GM19468 (cell line): ENCODE measurements at regions not wholly inside any gene's neighbourhood (a gene's known extent, or its start where the extent isn't known, plus 50 kb on each side); places are given as distances from the start of the nearest gene placed in this dataset.
"Not testable (repeated sequence)": the region's sequence is repeated elsewhere in the genome, so short reads cannot be mapped to it uniquely, and the experiment has no call there.

ENCODE experiments used
- ATAC-seq: cut with Tn5 transposase; IDR thresholded peaks from one replicate; pipeline ENCODE4 v1.9.1; 2021; ENCODE audit warnings: mild to moderate bottlenecking, moderate library complexity, moderate number of reproducible peaks; ENCODE audit not compliant: unreplicated experiment; ENCODE audit errors: extremely low read depth

DNA sequence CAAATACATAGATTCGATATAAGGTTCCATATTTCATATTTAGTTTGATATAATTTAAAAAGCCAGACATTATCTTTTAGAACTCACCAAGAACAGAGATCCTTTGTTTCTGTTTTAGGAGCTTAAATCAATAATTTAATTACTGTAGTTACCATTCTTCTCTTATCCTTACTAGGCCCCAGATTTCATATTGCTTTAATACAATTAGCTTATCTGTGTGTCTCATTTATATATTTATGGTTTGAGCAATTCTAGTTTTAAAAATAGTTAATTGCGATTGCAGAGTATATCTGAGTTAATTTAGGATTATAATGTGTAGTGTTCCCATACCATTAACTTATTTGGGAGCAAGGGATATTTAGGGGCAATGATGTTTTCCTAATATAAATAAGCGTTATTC is 558.8 kb upstream of the ZNF804A start:
- ATAC-seq = no peak

DNA sequence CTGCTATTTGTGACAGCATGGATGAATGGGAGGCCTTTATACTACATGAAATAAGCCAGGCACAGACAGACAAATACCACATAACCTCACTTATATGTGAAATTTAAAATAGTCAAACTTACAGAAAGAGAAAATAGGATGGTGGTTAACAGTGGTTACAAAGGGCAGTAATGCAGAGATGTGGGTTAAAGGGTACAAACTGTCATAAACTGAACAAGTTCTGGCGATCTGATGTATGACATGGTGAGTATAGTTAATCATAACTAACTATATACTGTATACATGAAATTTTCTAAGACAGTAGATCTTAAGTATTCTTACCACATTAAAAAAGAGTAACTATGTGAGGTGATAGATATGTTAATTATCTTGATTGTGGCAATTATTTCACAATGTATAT is 558.1 kb upstream of the ZNF804A start:
- ATAC-seq = no peak

DNA sequence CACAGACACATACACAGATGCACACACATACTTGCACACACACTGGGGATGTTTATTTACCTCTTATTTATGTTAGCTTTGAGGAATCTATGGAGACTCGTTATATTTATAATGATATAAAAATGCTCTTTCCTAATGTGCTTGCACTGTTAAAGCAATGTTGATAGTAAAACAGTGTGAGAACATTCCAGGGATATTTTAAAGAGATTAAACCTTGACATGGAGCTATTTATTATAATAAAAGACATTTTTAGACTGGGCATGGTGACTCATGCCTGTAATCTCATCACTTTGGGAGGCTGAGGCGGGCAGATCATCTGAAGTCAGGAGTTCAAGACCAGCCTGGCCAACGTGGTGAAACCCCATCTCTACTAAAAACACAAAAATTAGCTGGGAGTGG is 557.3 kb upstream of the ZNF804A start:
- ATAC-seq = no peak

DNA sequence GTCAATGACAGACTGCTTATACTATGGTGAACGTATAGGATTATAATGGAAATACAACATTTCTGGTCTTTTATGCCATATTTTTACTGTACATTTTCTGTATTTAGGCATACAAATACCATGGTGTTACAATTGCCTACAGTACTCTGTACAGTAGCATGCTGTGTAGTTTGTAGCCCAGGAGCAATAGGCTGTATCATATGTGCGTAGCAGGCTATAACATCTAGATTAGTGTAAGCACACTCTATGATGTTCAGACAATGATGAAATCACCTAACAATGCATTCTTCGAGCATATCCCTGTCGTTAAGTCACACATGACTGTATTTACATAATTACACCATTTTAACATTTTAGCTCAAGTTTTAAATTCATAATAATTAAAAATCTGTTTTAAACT is 556.6 kb upstream of the ZNF804A start:
- no peak for ATAC-seq

DNA sequence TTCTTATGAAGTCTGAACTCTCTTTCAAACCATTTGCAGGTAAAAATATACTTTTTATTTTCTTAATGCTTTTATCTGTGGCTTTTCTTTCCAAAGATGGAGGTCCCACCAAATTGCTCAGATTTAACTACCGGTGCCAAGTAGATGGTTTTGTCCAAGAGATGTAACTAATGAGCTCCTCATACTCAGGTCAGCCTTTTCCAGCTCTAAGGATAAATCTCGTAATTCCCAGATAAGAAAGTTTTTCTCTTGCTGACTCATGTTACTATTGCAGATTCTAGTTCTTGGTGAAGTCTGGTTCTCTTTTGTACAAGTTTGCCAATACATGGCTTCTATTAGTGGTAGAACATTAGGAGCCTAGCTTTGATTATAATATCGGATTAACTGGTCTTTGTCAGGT is 550.8 kb upstream of the ZNF804A start:
- no peak for ATAC-seq

DNA sequence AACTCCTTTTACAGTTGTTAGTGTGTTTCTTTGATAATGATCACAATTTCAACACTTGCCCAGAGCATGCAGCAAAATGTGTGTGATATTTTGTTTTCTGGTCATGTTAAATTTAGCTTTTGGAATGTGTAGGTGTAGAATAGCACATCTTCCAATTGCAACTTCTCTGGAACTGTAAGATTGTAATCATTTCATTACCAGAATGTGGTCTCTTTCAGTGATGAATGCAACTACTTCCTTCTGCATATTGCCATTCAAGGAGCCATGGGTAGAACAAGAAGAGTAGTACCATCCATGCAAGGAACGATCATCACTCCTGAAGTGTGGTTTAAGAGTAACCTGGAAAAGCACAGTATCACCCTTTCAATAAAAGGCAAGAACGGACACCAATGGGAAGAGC is 548.8 kb upstream of the ZNF804A start:
- ATAC-seq = no peak

DNA sequence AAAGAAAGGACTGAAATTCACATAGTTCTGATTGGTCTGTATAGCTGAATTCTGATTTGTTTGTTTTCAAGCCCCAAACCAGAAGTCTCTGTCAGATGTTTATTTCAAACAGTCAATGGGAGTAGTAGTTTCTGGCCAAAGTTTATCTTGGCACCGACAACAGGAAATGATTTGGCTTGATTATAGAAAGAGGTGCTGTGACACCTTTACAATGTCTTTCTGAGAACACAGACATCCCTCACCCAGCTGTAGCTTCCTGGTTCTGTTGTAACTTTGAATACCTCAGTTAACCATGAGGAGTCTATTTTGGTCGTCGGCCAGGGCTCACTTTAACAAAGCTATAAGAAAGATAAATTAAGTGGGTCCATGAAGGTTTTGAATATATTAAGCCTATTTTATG is 545.0 kb upstream of the ZNF804A start:
- no peak for ATAC-seq

DNA sequence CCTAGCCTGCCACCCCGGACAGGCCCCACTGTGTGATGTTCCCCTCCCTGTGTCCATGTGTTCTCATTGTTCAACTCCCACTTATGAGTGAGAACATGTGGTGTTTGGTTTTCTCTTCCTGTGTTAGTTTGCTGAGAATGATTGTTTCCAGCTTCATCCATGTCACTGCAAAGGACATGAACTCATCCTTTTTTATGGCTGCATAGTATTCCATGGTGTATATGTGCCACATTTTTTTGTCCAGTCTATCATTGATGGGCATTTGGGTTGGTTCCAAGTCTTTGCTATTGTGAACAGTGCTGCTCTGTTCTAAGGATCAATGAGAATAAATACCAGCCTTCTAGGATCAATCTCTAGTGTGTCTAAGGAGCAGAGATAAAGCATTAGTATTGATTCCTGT is 543.9 kb upstream of the ZNF804A start:
- ATAC-seq = not testable (repeated sequence)

DNA sequence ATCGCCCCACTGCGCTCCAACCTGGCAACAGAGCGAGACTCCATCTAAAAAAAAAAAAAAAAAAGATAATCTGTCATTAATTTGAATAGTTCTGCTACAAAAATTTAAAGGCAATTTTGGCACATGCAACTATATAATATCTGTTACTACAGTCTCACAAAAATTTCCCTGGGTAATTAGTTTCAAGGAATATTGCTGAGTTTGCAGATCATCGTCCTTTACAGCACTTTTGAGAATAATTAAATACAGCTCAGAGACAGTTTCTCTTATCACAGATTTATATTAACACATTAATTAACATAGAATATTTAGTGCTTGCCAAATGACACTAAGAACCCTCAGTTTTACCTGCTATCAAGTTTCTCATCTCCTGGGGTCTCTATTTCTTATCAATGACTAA is 540.4 kb upstream of the ZNF804A start:
- no peak for ATAC-seq

DNA sequence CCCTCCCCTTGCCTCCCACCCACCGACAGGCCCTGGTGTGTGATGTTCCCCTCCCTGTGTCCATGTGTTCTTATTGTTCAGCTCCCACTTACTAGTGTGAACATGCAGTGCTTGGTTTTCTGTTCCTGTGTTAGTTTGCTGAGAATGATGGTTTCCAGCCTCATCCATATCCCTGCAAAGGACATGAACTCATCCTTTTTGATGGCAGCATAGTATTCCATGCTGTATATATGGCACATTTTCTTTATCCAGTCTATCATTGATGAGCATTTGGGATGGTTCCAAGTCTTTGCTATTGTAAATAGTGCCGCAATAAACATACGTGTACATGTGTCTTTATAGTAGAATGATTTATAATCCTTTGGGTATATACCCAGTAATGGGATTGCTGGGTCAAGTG is 538.1 kb upstream of the ZNF804A start:
- ATAC-seq = not testable (repeated sequence)

DNA sequence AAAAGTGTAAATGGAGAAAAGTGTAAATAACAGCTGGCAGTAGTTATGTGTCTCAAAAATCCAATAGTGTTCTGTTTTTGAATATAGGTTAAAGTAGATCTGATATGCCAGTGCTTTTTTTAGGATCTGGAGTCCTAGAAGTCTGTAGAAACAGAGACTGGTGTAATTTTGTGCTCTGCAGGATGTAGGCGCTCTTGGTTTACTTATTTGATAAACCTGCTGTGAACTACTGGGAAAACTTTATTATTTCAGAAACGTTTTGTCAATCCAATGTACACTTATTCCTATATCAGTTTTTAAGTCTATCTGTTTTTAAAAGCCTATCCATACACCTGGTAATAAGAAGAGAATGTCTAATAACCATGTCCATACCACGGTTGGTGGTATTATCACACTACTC is 530.8 kb upstream of the ZNF804A start:
- ATAC-seq = no peak

DNA sequence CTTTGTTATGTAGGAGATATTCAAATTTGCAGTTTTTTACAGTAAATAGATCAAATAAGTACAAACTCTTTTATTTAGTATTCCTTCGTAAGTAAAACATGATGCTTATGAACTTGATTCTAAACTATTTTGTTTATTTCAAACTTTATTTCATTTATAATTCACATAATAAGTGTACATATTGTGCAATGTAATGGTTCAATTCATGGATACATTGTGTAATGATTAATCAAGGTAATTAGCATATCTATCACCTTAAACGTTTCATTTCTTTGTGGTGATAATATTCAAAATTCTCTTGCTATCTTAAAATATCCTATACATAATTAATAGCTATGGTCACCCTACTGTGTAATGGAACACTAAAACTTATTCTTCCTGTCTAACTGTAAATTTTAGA is 525.9 kb upstream of the ZNF804A start:
- ATAC-seq = no peak

DNA sequence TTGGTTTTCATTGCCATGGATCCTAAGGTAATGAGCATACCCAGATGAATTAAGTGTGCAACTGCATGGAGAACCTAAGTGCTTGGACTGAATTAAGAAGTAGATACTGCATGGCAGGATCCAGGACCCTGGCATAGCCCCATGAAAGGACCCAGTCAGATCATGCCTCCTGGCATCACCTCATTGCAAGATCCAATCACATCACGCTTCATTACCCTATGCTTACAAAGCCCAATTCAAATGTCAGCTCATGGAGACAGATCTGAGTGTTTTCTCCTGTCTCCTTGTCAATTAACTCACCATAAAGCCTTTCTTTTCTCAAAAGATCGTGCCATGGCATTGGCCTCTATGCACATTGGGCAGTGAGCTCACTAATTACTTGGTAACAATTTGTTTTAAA is 519.8 kb upstream of the ZNF804A start:
- ATAC-seq = no peak

DNA sequence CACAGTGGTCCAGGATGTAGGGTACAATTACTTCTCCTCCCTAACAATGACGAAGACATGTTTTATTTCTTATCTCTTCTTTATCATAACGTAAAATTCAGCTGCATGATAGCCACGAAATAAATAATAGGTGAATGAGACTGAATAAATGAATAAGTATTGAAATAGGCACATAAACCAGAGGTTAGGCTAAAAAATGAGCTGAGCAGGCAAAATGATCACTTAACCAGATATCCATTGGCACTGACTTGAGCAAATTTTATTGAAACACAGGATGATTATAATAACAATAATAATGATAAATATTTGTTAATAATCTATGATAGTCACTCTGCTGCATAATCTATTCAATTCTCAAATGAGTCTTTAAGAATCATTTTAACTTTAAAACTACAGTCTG is 506.9 kb upstream of the ZNF804A start:
- no peak for ATAC-seq

DNA sequence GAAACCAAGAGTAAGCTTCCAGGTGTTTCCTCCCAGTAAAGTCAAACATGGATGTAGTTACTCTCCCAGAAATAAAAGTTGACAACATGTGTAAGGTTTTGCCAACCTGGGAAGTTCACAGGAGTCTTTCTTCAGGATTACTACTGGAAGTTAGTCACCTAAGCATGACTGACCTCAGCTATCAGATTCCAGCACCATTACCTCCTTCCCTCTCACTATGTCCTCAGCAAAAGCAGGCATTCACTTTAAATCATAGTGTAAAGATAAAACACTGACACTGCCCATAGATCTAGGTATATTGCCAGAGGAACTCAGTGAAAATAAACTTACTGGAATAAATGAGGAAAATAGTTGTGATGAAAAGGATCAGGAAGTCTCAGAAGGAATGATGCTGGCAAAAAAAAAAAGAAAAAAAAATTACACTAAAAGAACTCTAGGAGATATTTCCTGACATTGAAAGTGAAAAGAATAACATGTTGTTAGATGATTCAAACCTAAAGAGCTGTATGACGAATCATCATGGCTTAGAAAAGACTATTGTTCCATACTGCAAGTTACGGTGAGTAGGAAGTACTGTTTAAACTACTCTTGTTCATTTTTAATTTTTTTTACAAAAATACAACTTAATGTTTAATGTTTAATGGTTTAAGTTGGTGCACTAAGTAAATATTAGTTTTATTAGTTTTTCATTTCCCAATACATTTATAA is 484.5 kb upstream of the ZNF804A start:
- ATAC-seq = no peak

DNA sequence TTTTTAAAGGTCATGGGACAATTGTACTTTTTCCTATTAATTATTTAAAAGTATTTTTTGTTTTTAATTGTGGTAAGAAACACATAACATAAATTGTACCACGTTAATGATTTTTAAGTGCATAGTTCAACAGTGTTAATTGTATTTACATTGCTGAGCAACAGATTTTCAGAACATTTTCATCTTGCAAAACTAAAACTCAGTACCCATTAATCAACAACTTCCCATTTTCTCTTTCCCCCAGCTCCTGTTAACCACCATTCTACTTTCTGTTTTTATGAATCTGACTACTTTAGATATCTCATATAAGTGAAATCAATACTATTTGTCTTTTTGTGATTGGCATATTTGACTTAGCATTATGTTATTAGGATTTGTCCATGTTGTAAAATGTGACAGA is 483.9 kb upstream of the ZNF804A start:
- ATAC-seq = no peak

DNA sequence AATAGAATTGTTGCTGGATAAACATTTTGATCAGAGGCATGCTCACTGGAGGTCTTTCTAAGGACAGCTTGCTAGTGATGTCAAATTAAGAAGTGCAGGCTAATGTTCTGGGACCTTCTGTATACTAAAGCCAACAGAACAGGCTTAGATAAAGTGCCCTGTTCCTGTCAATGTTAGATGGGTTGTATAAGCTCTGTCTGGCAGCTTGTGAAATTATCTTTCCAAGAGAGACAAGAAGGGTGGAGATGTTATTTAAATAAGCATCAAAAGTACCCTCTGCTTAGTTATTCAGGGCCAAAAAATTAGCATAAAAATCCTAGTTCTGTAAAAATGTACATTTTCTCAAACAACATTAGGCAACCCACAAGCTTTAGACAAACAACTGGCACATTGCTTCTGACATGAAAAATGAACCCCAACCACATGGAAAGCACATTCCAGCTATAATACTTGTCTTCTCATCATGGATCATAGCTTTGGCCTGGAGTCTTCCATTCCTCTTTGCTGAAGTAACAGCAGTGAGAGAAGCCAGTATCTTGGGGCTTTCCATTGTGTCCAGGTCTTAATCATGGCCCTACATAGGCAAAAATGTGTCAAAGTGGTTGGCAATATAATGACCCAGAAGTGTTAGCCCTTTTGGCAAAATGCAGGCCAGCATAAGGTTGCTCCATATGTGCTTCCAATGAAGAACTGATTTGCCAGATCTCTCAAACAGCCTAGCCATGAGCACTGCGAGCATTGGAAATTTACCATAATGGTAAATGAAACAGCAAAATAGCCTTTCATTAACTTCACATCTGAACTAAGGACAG is 478.1 kb upstream of the ZNF804A start:
- ATAC-seq = no peak

DNA sequence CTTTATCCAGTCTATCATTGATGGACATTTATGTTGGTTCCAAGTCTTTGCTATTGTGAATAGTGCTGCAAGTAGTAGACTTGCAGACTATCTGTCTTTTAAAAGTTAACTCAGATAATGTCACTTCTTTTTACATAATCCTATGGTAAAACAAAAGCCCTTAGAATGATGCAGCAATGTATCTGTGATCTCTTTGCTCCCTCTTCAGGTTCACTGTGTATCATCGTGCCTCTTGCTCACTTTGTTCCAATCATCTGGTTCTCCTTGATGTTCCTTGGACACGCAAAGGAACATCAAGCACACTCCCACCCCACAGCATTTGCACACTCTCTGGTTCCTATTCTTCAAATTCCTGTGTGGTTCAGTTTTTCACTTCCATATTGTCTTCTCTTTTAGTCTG is 472.5 kb upstream of the ZNF804A start:
- ATAC-seq = no peak

DNA sequence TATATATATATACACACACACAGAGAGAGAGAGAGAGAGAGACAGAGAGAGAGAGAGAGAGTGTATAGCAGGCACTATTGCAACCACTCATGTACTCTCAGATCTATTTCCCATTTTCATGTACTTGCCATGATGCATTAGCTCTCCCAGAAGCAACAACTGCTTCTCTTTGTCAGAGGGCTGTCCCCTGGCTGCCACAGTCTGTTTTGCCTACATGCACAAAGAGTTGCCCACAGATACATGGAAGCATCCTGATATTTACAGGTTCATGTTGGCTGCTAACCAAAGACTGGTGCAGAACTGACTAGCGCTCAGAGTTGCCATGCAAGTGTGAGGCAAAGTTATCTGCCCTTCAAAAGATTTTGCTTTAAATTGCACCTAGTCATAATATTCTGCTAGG is 469.3 kb upstream of the ZNF804A start:
- no peak for ATAC-seq

DNA sequence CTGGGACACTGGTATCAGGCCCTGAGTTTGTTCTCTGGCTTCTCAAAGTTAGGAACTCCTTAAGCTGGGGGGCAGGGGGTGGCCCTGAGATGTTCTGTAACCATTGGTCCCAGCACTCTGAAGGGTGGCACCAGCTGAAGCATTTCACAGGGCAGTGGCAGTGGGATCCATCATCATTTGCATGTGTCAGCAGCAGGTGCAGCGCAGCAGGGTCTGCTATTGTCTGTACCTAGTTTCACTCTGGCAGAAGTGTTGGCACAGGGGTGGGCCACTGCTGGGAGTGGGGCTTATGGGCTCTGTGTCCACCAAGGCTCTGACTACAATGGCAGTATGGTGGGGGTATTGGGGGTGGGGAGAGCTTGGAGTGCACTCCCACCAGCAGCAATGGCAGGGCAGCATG is 460.4 kb upstream of the ZNF804A start:
- ATAC-seq = no peak

DNA sequence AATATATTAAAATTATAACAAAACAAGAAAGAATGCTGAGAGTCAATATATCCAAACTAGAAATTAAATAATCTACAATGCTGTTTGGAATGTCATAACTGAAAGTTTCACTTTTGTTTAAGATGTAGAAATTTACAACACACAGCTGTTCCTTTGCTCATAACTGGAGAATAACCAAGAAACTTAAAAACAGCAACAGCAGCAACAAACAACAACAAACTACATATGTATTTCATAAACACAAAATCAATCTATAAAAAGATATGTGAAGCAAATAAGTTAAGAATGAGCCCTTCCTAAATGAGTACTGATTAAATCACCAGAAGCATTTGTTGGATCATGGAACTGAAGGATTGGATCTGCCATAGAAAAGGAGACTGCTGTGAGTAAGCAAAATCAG is 456.5 kb upstream of the ZNF804A start:
- ATAC-seq = no peak

DNA sequence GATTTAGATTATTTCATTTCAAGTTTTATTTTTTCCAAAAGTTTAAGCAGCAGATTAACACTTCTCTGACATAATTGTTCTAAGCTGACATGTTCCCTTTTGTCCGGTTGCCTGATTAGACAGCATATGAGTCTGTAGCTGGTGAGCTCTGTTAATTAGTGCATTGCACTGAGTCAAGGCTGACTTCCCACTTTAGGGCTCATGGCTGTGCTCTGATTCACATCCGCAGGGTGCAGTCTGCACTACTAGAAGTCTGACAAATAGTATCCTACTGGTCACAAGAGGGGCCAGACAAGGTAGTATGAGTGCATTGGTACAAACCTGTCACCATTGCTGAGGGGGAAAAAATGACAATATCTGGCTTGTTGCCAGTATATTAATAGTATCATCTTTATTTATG is 443.9 kb upstream of the ZNF804A start:
- no peak for ATAC-seq
